ENCODE measurements at regions not wholly inside any gene's neighbourhood (a gene's known extent, or its start where the extent isn't known, plus 50 kb on each side); places are given as distances from the start of the nearest gene placed in this dataset.

DNA sequence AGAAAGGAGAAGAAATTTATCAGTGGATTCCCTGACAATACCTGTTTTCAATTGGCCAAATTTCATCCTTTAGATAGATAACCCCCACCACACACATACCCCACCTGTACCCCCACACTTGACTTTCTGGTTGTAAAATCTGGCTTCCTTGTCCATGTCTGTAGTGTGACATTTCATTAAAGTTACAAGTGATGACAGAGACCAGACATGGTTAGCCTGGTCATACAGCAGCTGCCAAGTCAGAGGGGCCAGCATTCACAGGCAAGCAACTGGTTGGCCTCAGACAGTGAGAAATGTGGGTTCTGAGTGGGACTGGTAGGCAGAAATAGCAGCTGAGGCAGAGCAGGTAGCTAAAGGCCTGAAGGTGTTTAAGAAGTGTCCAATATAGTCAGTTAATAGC lies 238.6 kb upstream of the SOX14 start:
- no TSS peak for BruUV-seq (replicated peaks)
- ATAC-seq (no peak), DNase-seq (ENCODE audit: low spot score) (no peak), FAIRE-seq (no peak)
- Histone ChIP-seq H3K36me3 (replicated peaks in 1 of 2; ENCODE audit: control insufficient read depth in 1 of 2, insufficient read depth in 2 of 2, low read length in 2 of 2) (no peaks in the 10 kb centered on the region), H3K4me3 (replicated peaks in 1 of 3; ENCODE audit: insufficient read depth in 1 of 3, low read depth in 2 of 3, low read length in 3 of 3) (no peak overlapping the region), H3K79me2 (ENCODE audit: insufficient read depth, low read length) (no peaks in the 10 kb centered on the region), H2AFZ (ENCODE audit: low read length) (no peak overlapping the region), H3K9me3 (ENCODE audit: low read length) (no peaks in the 10 kb centered on the region), H3K27me3 (ENCODE audit: control insufficient read depth in 1 of 2, insufficient read depth in 2 of 2, low read length in 2 of 2) (no peaks in the 10 kb centered on the region), H3K27ac (ENCODE audit: extremely low read length, insufficient read depth, low read length) (no peak overlapping the region), H3K9ac (ENCODE audit: insufficient read depth, low read depth, low read length) (no peak overlapping the region), H3K4me2 (ENCODE audit: low read depth, low read length) (no peak overlapping the region), H3K4me1 (ENCODE audit: insufficient read depth, low read length) (no peaks in the 10 kb centered on the region), H4K20me1 (ENCODE audit: insufficient read depth, low read length) (no peaks in the 10 kb centered on the region)
- ChIA-PET POLR2A (no interaction called here), CTCF (ENCODE audit: low intra/inter-chr PET ratio, low total read pairs) (no interaction called here)
- intact Hi-C loops (cut with micrococcal nuclease; ENCODE audit: unreplicated experiment): no loop called here
- in situ Hi-C loops (cut with HindIII; ENCODE audit: extremely low pct_ligation_motif_present, low pct_unique_long_range_greater_than_20kb): no loop called here
- TF ChIP-seq ZNF674 (CRISPR knock-in tag; IDR thresholded peaks at IDR 0.05; ENCODE audit: low read depth) (no peak), ZNF44 (CRISPR knock-in tag; IDR thresholded peaks at IDR 0.05) (no peak), HMGXB4 (CRISPR knock-in tag; IDR thresholded peaks at IDR 0.05; ENCODE audit: borderline replicate concordance in 1 of 2, low read depth in 1 of 2) (no peak), CAMTA2 (CRISPR knock-in tag; IDR thresholded peaks at IDR 0.05; ENCODE audit: borderline replicate concordance) (no peak), ZHX2 (IDR thresholded peaks at IDR 0.05; ENCODE audit: low read depth) (no peak), ZHX2 (CRISPR knock-in tag; IDR thresholded peaks at IDR 0.05; ENCODE audit: borderline replicate concordance) (no peak), SRSF4 (IDR thresholded peaks at IDR 0.05; ENCODE audit: low read depth, low read length, poor library complexity, severe bottlenecking) (no peak), MTA3 (CRISPR knock-in tag; IDR thresholded peaks at IDR 0.05) (no peak), REPIN1 (CRISPR knock-in tag; IDR thresholded peaks at IDR 0.05; ENCODE audit: borderline replicate concordance, low read depth) (no peak), FOXO4 (CRISPR knock-in tag; conservative IDR thresholded peaks at IDR 0.05) (no peak), BHLHE40 (IDR thresholded peaks at IDR 0.05; ENCODE audit: low read length) (no peak)
- TF ChIP-seq, protein P1, sequence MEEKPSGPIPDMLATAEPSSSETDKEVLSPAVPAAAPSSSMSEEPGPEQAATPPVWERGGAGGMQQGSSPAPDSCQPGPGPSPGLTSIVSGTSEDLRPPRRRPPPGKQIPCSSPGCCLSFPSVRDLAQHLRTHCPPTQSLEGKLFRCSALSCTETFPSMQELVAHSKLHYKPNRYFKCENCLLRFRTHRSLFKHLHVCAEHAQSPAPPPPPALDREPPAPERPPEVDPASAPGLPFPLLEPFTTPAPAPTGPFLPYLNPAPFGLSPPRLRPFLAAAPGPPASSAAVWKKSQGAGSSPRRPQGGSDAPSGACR (CRISPR knock-in tag; IDR thresholded peaks at IDR 0.05): no peak

All from HepG2 (cell line).